ENCODE measurements at regions not wholly inside any gene's neighbourhood (a gene's known extent, or its start where the extent isn't known, plus 50 kb on each side); places are given as distances from the start of the nearest gene placed in this dataset.

- TF ChIP-seq CTCF (IDR thresholded peaks at IDR 0.05; ENCODE audit: extremely low read depth in 1 of 2, insufficient read depth in 1 of 2, low read depth in 1 of 2, low read length in 2 of 2) (no peak), MAX (IDR thresholded peaks at IDR 0.05; ENCODE audit: insufficient read depth, insufficient read length) (no peak), POLR2A (IDR thresholded peaks at IDR 0.05; ENCODE audit: low read depth, low read length) (no peak)
Observed at GRCh38 chr6:68313911-68314310, 321.2 kb upstream of the ADGRB3 start.

Data from endothelial cell of umbilical vein (primary cell).